HuH-7 (cell line): ENCODE measurements at regions not wholly inside any gene's neighbourhood (a gene's known extent, or its start where the extent isn't known, plus 50 kb on each side); places are given as distances from the start of the nearest gene placed in this dataset.
"Not testable (repeated sequence)": the region's sequence is repeated elsewhere in the genome, so short reads cannot be mapped to it uniquely, and the experiment has no call there.

Experiments used
- DNase-seq: peaks from one replicate; pipeline ENCODE4 v3.0.0; 2011; ENCODE audit warnings: low spot score

DNA sequence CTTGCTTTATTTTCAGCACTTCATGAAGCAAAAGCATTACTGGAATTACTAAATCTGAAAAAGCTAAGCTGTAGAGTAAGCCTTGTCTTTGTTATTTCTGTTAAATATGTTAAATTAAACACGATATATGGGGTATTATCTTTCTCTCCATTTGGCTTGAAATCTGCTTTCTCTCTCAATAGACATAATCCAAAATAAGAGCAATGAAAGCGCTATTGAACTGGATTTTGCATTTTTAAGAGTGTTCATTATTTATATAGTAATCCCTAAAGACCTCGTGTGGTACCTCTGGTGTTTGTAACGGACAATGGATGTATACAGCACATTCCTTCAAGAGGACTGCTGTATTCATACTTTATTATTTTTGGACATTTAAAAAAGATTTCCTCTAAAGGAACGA, 91.5 kb upstream of the KCNE2 start:
- no peak for DNase-seq

- DNase-seq: no peak
Observed at GRCh38 chr21:34274001-34274400, 89.8 kb upstream of the KCNE2 start.

DNA sequence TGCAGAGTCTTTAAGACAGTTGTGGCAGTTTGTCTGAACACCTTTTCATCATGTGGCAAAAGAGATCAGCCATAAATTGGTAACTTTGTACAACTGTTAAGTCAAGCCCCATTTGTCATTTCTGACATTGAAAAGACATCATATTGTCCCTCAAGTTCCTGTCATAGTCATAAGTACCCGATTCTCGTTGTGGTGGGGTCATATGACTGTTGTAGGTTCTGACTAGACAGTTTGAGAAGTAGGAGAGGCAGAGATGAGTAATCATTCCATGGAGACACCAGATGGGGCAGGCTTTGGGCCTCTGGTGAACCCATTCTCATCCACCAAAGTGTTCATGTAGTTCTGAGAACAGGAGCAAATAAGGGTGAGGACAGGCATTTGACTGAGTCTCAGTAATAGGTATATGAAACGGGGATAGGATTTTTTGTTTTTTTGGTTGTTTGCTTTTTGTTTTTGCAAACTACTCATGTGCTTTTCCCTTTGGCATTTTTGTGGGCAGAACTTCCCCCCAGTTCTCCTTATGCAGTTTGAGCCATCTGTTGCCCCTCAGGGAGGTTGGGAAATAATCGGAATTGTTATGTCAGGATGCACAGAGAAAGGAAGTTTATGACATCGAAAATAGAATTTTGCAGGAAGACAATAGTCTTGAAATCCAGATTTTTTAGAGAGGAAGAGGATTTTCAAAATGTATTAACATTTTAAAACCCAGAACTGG, 86.9 kb upstream of the KCNE2 start:
- DNase-seq: no peak

GRCh38 chr21:34278451-34278850, 85.4 kb upstream of the KCNE2 start:
- DNase-seq: no peak

DNA sequence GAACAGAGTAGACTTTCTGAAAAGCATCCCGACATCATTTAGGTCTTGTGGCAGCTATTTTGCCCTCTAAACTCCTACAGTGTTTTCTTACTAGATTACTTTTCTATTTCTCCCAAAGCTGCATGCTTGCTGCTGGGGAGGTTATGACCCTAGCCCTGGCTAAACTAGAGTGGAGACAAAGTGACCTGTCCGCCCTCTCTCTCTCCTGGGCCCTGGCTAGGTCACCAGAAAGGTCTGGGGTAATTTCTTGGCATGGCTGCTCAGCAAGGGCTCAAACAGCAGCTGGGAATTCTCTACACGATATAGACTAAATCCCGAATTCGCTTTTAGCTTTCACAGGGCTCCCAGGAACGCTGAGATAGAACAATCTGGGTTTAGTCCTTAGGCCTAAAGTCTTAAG, 84.5 kb upstream of the KCNE2 start:
- DNase-seq: no peak

GRCh38 chr21:34279883-34280282, 83.9 kb upstream of the KCNE2 start:
- no peak for DNase-seq

DNA sequence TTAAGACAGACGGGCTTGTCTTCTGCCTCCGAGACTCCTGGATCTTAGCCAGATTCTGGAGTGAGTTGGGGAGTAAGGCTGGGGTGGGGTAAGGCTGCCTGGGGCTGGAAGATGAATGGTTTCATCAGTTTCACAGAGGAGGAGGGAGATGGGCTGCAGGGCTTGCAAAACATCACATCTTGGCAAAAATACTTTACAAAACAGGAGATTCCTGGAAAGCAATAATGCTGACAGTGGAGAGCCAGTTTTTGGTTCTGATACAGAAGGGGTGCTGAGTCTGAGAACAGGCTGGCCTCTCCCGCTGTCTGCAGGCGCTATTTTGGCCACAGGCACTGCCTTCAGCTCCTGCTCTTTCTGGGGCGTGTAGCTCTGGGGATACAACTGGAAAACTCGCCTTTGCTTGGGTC, 83.4 kb upstream of the KCNE2 start:
- DNase-seq: no peak

- no peak for DNase-seq
Observed at GRCh38 chr21:34280959-34281358, 82.8 kb upstream of the KCNE2 start.

- DNase-seq: no peak
Observed at GRCh38 chr21:34282223-34282622, 81.6 kb upstream of the KCNE2 start.

GRCh38 chr21:34284666-34285065, 79.1 kb upstream of the KCNE2 start:
- DNase-seq: no peak

DNA sequence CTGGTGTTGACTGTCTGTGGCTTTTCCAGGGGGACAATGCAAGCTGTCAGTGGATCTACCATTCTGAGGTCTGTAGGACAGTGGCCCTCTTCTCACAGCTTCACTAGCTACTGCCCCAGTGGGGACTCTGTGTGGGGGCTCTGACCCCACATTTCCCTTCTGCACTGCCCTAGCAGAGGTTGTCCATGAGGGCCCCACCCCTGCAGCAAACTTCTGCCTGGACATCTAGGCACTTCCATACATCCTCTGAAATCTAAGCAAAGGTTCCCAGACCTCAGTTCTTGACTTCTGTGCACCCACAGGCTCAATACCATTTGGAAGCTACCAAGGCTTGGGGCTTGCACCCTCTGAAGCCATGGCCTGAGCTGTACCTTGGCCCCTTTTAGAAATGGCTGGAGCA, 75.8 kb upstream of the KCNE2 start:
- DNase-seq: not testable (repeated sequence)

GRCh38 chr21:34289856-34290255, 74.0 kb upstream of the KCNE2 start:
- no peak for DNase-seq

DNA sequence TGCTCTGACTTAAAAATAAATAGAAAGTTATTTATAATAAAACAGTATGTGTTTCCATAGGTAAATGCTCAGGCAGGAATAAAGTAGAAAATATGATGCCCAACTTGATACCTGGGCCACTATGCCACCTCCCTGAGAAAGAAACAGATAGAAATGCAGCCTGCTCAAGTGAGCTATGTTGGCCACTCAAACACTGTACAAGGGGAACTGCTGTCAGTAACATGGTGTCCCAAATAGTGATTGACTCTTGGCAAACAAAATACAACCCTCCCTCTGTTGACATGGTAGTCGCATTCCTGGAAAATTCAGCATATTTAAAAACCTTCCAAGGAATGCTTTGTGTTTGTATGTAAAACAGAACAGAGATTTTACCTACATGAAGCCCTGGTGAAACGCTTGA, 66.9 kb upstream of the KCNE2 start:
- DNase-seq: no peak

DNA sequence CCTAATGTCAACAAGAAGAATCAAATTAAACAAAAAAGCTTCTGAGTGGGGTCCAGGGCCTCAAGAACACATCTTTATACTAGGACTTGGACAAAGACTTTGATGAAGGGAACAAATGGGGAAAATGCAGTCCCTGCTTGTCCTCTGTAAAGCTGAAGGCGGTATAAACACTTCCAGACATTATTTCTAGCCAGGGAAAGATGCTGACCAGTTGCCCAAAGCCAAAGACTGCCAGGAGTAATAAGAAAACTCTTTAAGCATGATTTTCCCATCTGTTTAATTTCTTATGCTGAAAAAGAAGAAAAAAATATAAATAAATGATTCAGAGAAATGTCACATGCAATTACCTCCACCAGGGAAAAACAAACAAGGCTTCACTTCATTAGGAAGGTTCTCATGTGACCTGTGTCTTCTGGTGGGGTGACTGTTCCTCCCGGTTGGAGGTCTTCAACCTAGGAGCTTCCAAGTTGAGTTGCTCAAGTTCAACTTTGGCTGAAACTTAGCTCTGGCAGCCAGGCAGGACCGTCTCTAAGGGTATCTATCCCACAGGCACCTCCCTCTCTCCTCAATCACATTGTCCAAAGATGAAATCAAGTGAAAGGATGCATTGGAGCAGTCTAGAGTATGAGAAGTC, 65.2 kb upstream of the KCNE2 start:
- DNase-seq: no peak

- no peak for DNase-seq
Observed at GRCh38 chr21:34299168-34299539, 64.7 kb upstream of the KCNE2 start.

DNA sequence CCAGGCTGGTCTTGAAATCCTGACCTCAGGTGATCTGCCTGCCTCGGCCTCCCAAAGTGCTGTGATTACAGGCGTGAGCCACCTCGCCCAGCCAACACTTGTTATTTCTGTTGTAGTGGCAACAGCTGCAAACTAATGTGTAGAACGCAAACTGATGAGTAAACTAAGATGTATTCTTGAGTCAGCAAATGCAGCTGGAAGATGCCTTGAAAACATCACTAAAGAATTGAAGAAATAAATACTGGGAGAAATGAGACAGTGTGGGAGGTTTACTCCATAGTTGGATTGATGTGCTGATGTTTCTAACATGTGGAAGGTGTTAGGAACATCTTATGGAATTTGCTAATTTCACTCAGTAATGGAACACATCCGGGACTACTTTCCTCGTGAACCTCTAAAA, 61.3 kb upstream of the KCNE2 start:
- DNase-seq: no peak

DNA sequence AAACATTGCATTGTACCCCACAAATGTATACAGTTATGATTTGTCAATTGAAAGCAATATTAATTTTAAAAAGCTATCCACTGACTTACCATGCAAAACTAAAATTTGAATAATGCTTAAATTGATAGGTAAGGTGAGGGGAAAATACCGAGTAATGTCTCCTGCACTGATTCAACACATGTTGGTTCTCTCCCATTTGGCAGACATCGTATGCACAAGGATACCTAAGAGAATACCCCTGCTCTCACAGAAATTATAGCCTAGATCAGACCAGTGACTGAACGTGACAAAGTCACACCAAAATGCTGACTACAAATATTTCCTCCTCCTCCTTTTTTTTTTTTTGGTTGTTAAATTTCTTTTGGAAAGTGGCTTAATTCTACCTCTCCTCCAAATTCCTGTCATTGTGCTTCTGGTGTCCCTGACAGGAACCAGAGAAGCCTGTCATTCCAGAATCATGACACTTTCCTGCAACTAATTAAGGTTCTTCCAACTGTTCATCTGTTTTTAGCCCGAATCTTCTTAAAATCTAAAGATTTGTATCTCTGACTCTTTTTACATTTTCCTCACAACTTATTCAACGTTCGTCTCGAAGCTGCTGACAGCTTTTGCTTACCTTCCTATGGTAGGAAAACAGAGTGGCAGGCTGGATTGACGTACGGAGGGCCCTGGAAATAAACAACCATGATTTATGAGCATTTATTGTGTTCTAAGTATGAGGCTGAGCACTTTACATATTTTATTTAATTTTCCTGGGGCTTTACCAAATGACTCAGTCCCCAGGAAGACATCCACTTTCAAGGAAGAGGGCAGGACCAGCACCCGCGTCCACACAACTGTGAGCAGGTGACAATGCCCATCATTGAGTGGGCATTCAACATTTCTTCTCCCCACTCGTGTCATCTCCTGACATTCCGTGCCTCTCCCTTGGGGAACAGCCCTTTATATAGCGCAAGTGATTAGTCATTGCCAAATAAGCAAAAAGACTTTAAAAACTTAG, 57.9 kb upstream of the KCNE2 start:
- no peak for DNase-seq

- DNase-seq: no peak
Observed at GRCh38 chr21:34307991-34308532, 55.7 kb upstream of the KCNE2 start.

DNA sequence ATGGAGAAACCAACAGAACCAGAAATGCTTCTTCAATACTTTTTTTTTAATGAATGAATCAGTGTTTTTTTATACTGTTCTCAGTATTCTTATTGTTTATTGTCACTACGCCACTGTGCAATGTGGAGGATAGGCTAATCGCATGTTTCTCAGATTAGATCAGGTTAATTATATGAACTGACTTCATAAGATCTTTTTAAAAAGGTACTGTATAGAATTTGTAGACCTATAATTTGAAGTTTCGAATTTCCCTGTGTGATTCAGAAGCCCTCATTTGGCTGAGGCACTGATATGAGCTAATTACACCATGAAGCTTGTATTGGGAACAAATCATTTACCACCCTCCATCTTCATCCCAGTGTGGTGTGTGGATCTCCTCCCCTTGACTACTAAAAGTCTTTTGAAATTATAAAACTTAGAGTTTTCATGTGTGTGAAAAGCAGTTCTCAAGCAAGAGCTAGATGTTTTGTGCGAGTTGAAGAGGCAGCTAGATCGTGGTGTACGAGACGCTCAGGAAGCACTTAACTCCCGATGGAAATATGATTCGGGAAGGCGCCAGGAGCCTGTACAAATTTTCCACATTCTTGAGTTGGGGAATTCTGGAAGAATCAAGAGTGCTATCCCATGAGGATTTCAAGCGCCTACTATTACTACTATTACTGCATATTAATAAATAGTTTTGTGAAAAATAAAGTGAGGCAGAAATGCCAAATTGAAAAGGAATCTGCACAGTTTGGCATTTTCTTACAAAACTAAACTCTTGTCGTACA, 52.1 kb upstream of the KCNE2 start:
- DNase-seq: no peak

DNA sequence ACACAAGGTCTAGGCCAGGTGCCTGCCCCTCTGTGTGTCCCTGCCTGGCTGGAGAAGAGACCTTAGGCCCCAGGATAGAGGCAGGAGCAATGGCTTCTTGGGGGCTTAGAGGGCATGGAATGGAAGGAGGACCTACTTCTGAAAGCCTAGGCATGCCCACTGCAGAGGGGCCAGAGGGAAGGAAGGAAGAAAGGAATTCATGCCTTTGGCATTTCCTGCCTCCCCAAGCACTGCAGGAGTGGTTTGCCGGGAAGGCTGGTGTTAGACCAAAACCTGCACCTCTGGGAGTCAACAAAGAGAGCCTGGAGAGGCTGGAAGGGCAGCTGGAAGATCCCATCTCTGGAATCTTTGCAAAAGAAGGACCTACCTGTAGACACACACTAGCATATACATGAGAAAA, 50.7 kb upstream of the KCNE2 start:
- no peak for DNase-seq
